Spleen (tissue), 11 donors: ENCODE measurements at regions not wholly inside any gene's neighbourhood (a gene's known extent, or its start where the extent isn't known, plus 50 kb on each side); places are given as distances from the start of the nearest gene placed in this dataset.

Experiments used
- DNase-seq: peaks from one replicate; pipeline ENCODE4 v3.0.0-alpha.2; 2020
- H3K27ac ChIP-seq, 8 donors: fragments of 200-600 bp; sonication (generic) in 7 of 8; 1 replicate in 4 of 8; 2 replicates in 4 of 8; pipeline versions ENCODE4 v1.5.0 to v1.8.0; 2016 to 2021; ENCODE audit warnings: inconsistent platforms in 4 of 8, mild to moderate bottlenecking in 4 of 8, moderate library complexity in 1 of 8
- H3K27me3 ChIP-seq, 7 donors: fragments of 200-600 bp; sonication (generic) in 6 of 7; replicated peaks in 1 of 7; 1 replicate in 4 of 7; 2 replicates in 3 of 7; pipeline versions ENCODE4 v1.5.0 to v1.8.0; 2016 to 2021; ENCODE audit warnings: inconsistent platforms in 3 of 7, mild to moderate bottlenecking in 1 of 7
- H3K36me3 ChIP-seq, 6 donors: fragments of 200-600 bp; sonication (generic) in 5 of 6; 1 replicate in 4 of 6; 2 replicates in 2 of 6; pipeline versions ENCODE4 v1.5.0 to v1.8.0; 2016 to 2021; ENCODE audit warnings: inconsistent platforms in 2 of 6
- H3K4me1 ChIP-seq, 6 donors: fragments of 200-600 bp; sonication (generic) in 5 of 6; 1 replicate in 3 of 6; 2 replicates in 3 of 6; pipeline versions ENCODE4 v1.5.0 to v1.8.0; 2016 to 2021; ENCODE audit warnings: inconsistent platforms in 3 of 6
- H3K4me3 ChIP-seq, 8 donors: fragments of 200-600 bp; sonication (generic) in 7 of 8; 1 replicate in 4 of 8; 2 replicates in 4 of 8; pipeline versions ENCODE4 v1.5.0 to v1.8.0; 2016 to 2021; ENCODE audit warnings: inconsistent platforms in 4 of 8, mild to moderate bottlenecking in 4 of 8, moderate library complexity in 2 of 8
- H3K9me3 ChIP-seq, 8 donors: fragments of 200-600 bp; sonication (generic) in 7 of 8; 1 replicate in 4 of 8; 2 replicates in 4 of 8; pipeline versions ENCODE4 v1.5.0 to v1.8.0; 2016 to 2021; ENCODE audit warnings: inconsistent platforms in 4 of 8
- POLR2A ChIP-seq, 3 donors: fragments of 450-650 bp; IDR thresholded peaks; one replicate each; pipeline ENCODE4 v1.5.1; 2017; ENCODE audit warnings: antibody characterized with exemption in 3 of 3, mild to moderate bottlenecking in 1 of 3
- POLR2AphosphoS5 ChIP-seq, 3 donors: sonication (generic); formaldehyde crosslinking; IDR thresholded peaks; one replicate each; pipeline ENCODE4 v1.5.1; 2017; ENCODE audit warnings: antibody characterized with exemption in 3 of 3
- WGBS, 5 donors: extraction: QIAGEN DNeasy Blood & Tissue Kit in 3 of 5; methylation state at CpG; one replicate each; pipeline versions ENCODE4 v1.1.5 to v1.1.7; 2013 to 2018; 5-methylcytosine and 5-hydroxymethylcytosine counted together
- intact Hi-C: fragments of 100-400 bp; cut with DNase I; formaldehyde crosslinking; loops from one replicate; pipeline ENCODE4 v1.15.0; 2023; ENCODE audit warnings: low total_unique reads
- TF ChIP-seq, protein P1 (sequence below), 11 experiments: fragments of 200-600 bp in 7 of 11; fragments of 450-650 bp in 4 of 11; sonication (generic) in 4 of 11; IDR thresholded peaks in 8 of 11; conservative IDR thresholded peaks in 3 of 11; 1 replicate in 7 of 11; 2 replicates in 4 of 11; pipeline versions ENCODE4 v1.4.0 to v1.8.0; 2016 to 2021; ENCODE audit warnings: antibody characterized with exemption in 11 of 11, inconsistent platforms in 4 of 11, mild to moderate bottlenecking in 1 of 11
- donor health status: healthy with polysubstance abuse.
- donor health status: DM: no; HTN: no; CAD: no; lungs with moderate emphysema.
- donor health status: DM: no; HTN: no; CAD: no.
- donor health status: Bipolar disorder and iron deficiency.
- donor health status: healthy.
- donor health status: DM: no; HTN: no; CAD: no.
- donor health status: DM: yes; HTN: yes; CAD: no.

DNA sequence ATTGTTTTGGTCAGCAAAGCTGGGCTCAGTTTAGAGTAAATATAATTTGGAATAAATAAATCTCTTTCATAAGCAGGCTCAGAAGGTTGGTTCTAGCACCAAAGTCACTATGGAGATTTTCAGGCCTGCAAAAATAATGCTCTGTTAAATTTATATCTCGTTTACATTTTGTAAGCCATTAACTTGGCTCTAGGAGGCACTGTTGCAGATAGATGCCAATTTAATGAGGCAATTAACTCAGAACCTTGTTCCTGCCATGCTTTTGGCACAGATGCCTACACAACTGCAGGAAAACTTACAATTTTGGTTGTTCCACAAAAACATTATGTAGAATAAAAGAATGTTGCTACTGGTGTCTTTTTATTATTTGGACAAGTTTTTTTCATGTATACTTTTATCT lies 428.1 kb downstream of the FLRT2 start:
- intact Hi-C loops: no loop called here
- TF ChIP-seq POLR2A (IDR thresholded peaks at IDR 0.05) (no peak), POLR2AphosphoS5 (IDR thresholded peaks at IDR 0.05) (no peak)
- TF ChIP-seq, protein P1, sequence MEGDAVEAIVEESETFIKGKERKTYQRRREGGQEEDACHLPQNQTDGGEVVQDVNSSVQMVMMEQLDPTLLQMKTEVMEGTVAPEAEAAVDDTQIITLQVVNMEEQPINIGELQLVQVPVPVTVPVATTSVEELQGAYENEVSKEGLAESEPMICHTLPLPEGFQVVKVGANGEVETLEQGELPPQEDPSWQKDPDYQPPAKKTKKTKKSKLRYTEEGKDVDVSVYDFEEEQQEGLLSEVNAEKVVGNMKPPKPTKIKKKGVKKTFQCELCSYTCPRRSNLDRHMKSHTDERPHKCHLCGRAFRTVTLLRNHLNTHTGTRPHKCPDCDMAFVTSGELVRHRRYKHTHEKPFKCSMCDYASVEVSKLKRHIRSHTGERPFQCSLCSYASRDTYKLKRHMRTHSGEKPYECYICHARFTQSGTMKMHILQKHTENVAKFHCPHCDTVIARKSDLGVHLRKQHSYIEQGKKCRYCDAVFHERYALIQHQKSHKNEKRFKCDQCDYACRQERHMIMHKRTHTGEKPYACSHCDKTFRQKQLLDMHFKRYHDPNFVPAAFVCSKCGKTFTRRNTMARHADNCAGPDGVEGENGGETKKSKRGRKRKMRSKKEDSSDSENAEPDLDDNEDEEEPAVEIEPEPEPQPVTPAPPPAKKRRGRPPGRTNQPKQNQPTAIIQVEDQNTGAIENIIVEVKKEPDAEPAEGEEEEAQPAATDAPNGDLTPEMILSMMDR (IDR thresholded peaks at IDR 0.05 in 8 of 11, conservative IDR thresholded peaks at IDR 0.05 in 3 of 11): no peak
- no peaks in the 10 kb centered on the region for H3K27me3 ChIP-seq
- H3K36me3 ChIP-seq: no peaks in the 10 kb centered on the region
- DNase-seq: no peak
- no peaks in the 10 kb centered on the region for H3K4me1 ChIP-seq
- no peak overlapping the region for H3K27ac ChIP-seq
- no peak overlapping the region for H3K4me3 ChIP-seq
- 66 to 89% (median 84%) methylated on average over 1 of the region's 1 CpG for WGBS, 5 donors
- no peaks in the 10 kb centered on the region for H3K9me3 ChIP-seq

DNA sequence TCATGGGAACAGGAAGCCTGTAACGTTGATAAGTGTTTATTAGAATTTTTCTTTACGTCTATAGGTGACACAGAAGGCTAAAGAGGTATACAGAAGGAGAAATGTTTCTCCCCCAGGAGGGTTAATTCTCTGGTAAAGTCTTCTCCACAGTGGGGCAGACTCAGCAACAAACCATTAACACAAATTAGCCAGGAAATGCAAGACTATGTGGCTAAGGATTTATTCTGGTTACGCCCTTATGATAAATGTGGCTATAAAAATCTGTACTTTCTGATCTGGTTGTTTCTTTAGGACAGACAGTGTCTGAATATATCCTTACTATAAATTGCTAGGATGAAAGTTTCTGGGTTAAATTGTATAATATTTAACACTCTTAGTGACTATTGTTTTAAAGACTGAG lies 423.3 kb downstream of the FLRT2 start:
- 51 to 90% (median 75%) methylated on average over 3 of the region's 3 CpGs for WGBS, 5 donors
- no peaks in the 10 kb centered on the region for H3K27me3 ChIP-seq
- H3K4me1 ChIP-seq: peaks cover 0 to 5% (median 2%) of the 10 kb centered on the region in 6 donors
- TF ChIP-seq POLR2AphosphoS5 (IDR thresholded peaks at IDR 0.05): no peak
- TF ChIP-seq, protein P1 (IDR thresholded peaks at IDR 0.05 in 8 of 11, conservative IDR thresholded peaks at IDR 0.05 in 3 of 11): no peak
- intact Hi-C loops: no loop called here
- no peak for DNase-seq
- H3K4me3 ChIP-seq: no peak overlapping the region
- no peaks in the 10 kb centered on the region for H3K9me3 ChIP-seq
- H3K36me3 ChIP-seq: no peaks in the 10 kb centered on the region
- H3K27ac ChIP-seq: no peak overlapping the region

DNA sequence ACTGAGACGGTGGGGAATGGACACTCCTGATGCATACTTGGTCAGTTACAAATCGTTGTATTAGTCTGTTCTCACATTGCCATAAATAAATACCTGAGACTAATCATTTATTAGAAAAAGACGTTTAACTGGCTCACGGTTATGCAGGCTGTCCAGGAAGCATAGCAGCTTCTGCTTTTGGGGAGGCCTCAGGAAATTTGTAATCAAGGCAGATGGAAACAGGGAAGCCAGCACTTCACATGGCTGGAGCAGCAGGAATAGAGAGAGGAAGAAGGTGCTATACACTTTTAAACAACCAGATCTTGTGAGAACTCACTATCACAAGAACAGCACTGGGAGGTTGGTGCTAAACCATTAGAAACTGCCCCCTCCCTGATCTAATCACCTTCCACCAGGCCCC lies 418.2 kb downstream of the FLRT2 start:
- peaks cover 0 to 3% (median 0%) of the 10 kb centered on the region in 8 donors for H3K9me3 ChIP-seq
- WGBS, 5 donors: 20 to 24% (median 23%) methylated on average over 4 of the region's 4 CpGs
- peaks cover 0 to 7% (median 0%) of the 10 kb centered on the region in 6 donors for H3K36me3 ChIP-seq
- no peak overlapping the region for H3K4me3 ChIP-seq
- no peaks in the 10 kb centered on the region for H3K27me3 ChIP-seq
- intact Hi-C loops: no loop called here
- no peak overlapping the region for H3K27ac ChIP-seq
- DNase-seq: no peak
- peaks cover 0 to 19% (median 6%) of the 10 kb centered on the region in 6 donors for H3K4me1 ChIP-seq
- TF ChIP-seq POLR2A (IDR thresholded peaks at IDR 0.05) (no peak), POLR2AphosphoS5 (IDR thresholded peaks at IDR 0.05) (no peak)
- TF ChIP-seq, protein P1 (IDR thresholded peaks at IDR 0.05 in 8 of 11, conservative IDR thresholded peaks at IDR 0.05 in 3 of 11): no peak

DNA sequence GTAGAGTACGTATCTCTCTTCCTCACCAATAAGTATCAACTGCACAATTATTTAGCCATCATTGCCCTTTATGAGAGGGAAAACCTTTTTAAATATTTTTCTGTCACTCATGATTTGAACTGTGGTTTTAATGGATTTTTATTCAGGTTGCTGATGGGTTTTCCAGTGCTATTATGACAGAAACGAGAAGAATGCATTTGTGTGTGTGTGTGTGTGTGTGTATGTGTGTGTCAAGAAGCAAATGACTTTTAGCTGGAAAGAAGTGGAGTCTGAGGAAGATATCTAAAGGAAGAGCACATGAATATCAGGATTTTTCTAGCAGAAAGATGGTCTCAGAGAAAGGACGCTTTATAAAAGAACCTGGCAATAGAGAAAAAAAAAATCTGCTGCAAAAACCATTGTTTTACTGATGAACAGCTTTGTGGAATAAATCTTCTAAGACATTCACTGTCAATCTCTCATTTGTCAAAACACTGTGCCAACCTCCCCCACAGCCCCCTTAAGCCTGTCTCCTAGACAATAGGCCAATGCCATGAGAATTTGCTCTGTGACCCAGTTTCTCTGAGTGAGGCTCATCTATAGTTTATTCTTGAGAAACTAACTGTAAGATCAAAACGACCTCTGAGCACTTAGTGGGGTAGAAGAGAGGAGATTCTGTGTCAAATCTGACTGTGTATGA lies 417.7 kb downstream of the FLRT2 start:
- 51 to 60% (median 57%) methylated on average over 4 of the region's 4 CpGs for WGBS, 5 donors

More for the DNA sequence above, 417.7 kb downstream of the FLRT2 start:
- Histone ChIP-seq H3K36me3 (peaks cover 0 to 7% (median 0%) of the 10 kb centered on the region in 6 donors), H3K9me3 (peaks cover 0 to 3% (median 0%) of the 10 kb centered on the region in 8 donors), H3K27me3 (no peaks in the 10 kb centered on the region), H3K4me1 (peaks cover 0 to 19% (median 6%) of the 10 kb centered on the region in 6 donors), H3K27ac (no peak overlapping the region), H3K4me3 (no peak overlapping the region)
- DNase-seq: no peak
- TF ChIP-seq POLR2AphosphoS5 (IDR thresholded peaks at IDR 0.05) (no peak), POLR2A (IDR thresholded peaks at IDR 0.05) (no peak)
- TF ChIP-seq, protein P1 (IDR thresholded peaks at IDR 0.05 in 8 of 11, conservative IDR thresholded peaks at IDR 0.05 in 3 of 11): no peak
- intact Hi-C loops: no loop called here
